Nephron (organoid): ENCODE measurements at regions not wholly inside any gene's neighbourhood (a gene's known extent, or its start where the extent isn't known, plus 50 kb on each side); places are given as distances from the start of the nearest gene placed in this dataset.
A peak's percentile ranks its signal among the peaks of the same experiment; 100 is the strongest.

Source experiments
- H3K27ac Mint-ChIP-seq, 3 experiments: 2 replicates each; pipeline ENCODE4 v1.8.0; 2020; ENCODE audit warnings: mixed read lengths in 3 of 3, mild to moderate bottlenecking in 2 of 3, moderate library complexity in 1 of 3
- H3K27me3 Mint-ChIP-seq: 2 replicates; pipeline ENCODE4 v1.8.0; 2021; ENCODE audit warnings: low read depth, mild to moderate bottlenecking, moderate library complexity, mixed read lengths
- H3K36me3 Mint-ChIP-seq: 2 replicates; pipeline ENCODE4 v1.8.0; 2020; ENCODE audit warnings: low read depth, mixed read lengths
- H3K4me1 Mint-ChIP-seq: 2 replicates; pipeline ENCODE4 v1.8.0; 2020; ENCODE audit warnings: mixed read lengths
- H3K4me3 Mint-ChIP-seq, 3 experiments: 2 replicates each; pipeline ENCODE4 v1.8.0; 2020; ENCODE audit warnings: mild to moderate bottlenecking in 3 of 3, mixed read lengths in 3 of 3, moderate library complexity in 2 of 3
- H3K9me3 Mint-ChIP-seq: 2 replicates; pipeline ENCODE4 v1.8.0; 2020; ENCODE audit warnings: mixed read lengths
- CTCF ChIP-seq, 3 experiments: fragments of 200-600 bp; sonication (generic); IDR thresholded peaks; one replicate each; pipeline ENCODE4 v1.5.0; 2021; ENCODE audit warnings: antibody characterized with exemption in 3 of 3; ENCODE audit not compliant: unreplicated experiment in 3 of 3

- no peaks in the 10 kb centered on the region for H3K27me3 Mint-ChIP-seq
- no peaks in the 10 kb centered on the region for H3K9me3 Mint-ChIP-seq
- H3K4me1 Mint-ChIP-seq, result peaks cover 39% of the 10 kb centered on the region
- TF ChIP-seq CTCF (IDR thresholded peaks at IDR 0.05; ENCODE audit: unreplicated experiment in 3 of 3), result no peak
- no peak overlapping the region for H3K4me3 Mint-ChIP-seq
- no peaks in the 10 kb centered on the region for H3K36me3 Mint-ChIP-seq
- H3K27ac Mint-ChIP-seq, result peak overlapping the region in 2 of 3 experiments; percentile 41 to 63
Measured at GRCh38 chr13:44219577-44220548, 153.8 kb upstream of the SERP2 start.

- H3K9me3 Mint-ChIP-seq, result no peaks in the 10 kb centered on the region
- peak overlapping the region in 2 of 3 experiments; percentile 63 to 82 for H3K27ac Mint-ChIP-seq
- peaks cover 39% of the 10 kb centered on the region for H3K4me1 Mint-ChIP-seq
- no peaks in the 10 kb centered on the region for H3K27me3 Mint-ChIP-seq
- TF ChIP-seq CTCF (IDR thresholded peaks at IDR 0.05; ENCODE audit: unreplicated experiment in 3 of 3), result no peak
- H3K36me3 Mint-ChIP-seq, result no peaks in the 10 kb centered on the region
- H3K4me3 Mint-ChIP-seq, result no peak overlapping the region
Measured at GRCh38 chr13:44220948-44221347, 152.7 kb upstream of the SERP2 start.

- H3K27ac Mint-ChIP-seq, result peak overlapping the region; percentile 46 to 82 (median 68)
- no peak overlapping the region for H3K4me3 Mint-ChIP-seq
- TF ChIP-seq CTCF (IDR thresholded peaks at IDR 0.05; ENCODE audit: unreplicated experiment in 3 of 3), result no peak
- peaks cover 39% of the 10 kb centered on the region for H3K4me1 Mint-ChIP-seq
- no peaks in the 10 kb centered on the region for H3K27me3 Mint-ChIP-seq
- no peaks in the 10 kb centered on the region for H3K9me3 Mint-ChIP-seq
- no peaks in the 10 kb centered on the region for H3K36me3 Mint-ChIP-seq
Measured at GRCh38 chr13:44221657-44222056, 152.0 kb upstream of the SERP2 start.

- Mint-ChIP-seq H3K27ac (peak overlapping the region in 1 of 3 experiments; percentile 1), H3K4me3 (no peak overlapping the region), H3K36me3 (no peaks in the 10 kb centered on the region), H3K27me3 (peaks cover 5% of the 10 kb centered on the region), H3K9me3 (no peaks in the 10 kb centered on the region), H3K4me1 (peaks cover 32% of the 10 kb centered on the region)
- TF ChIP-seq CTCF (IDR thresholded peaks at IDR 0.05; ENCODE audit: unreplicated experiment in 3 of 3), result no peak
Measured at GRCh38 chr13:44223770-44224444, 149.7 kb upstream of the SERP2 start.

- Mint-ChIP-seq H3K4me3 (no peak overlapping the region), H3K27me3 (peaks cover 5% of the 10 kb centered on the region), H3K36me3 (no peaks in the 10 kb centered on the region), H3K9me3 (no peaks in the 10 kb centered on the region), H3K27ac (peak overlapping the region in 1 of 3 experiments; percentile 1), H3K4me1 (peaks cover 29% of the 10 kb centered on the region)
- TF ChIP-seq CTCF (IDR thresholded peaks at IDR 0.05; ENCODE audit: unreplicated experiment in 3 of 3), result no peak
Measured at GRCh38 chr13:44224450-44225149, 149.0 kb upstream of the SERP2 start.
